Uterus (tissue), 2 donors: ENCODE measurements at regions not wholly inside any gene's neighbourhood (a gene's known extent, or its start where the extent isn't known, plus 50 kb on each side); places are given as distances from the start of the nearest gene placed in this dataset.

Experiments
- CTCF ChIP-seq, 4 experiments: fragments of 200-600 bp in 2 of 4; fragments of 450-650 bp in 2 of 4; sonication (generic) in 2 of 4; IDR thresholded peaks; one replicate each; pipeline ENCODE4 v1.5.1; 2016 to 2019; ENCODE audit warnings: antibody characterized with exemption in 4 of 4, mild to moderate bottlenecking in 2 of 4, moderate library complexity in 1 of 4
- POLR2A ChIP-seq, 2 donors: fragments of 450-650 bp; IDR thresholded peaks; one replicate each; pipeline ENCODE4 v1.6.1; 2016; ENCODE audit warnings: antibody characterized with exemption in 2 of 2, mild to moderate bottlenecking in 1 of 2, moderate library complexity in 1 of 2

GRCh38 chr6:106820412-106820852 is 154.1 kb downstream of the CD24 start:
- TF ChIP-seq CTCF (IDR thresholded peaks at IDR 0.05) (no peak), POLR2A (IDR thresholded peaks at IDR 0.05) (no peak)
